IPS DF 6.9 (cell line): ENCODE measurements at regions not wholly inside any gene's neighbourhood (a gene's known extent, or its start where the extent isn't known, plus 50 kb on each side); places are given as distances from the start of the nearest gene placed in this dataset.
"Not testable (repeated sequence)": the region's sequence is repeated elsewhere in the genome, so short reads cannot be mapped to it uniquely, and the experiment has no call there.

ENCODE experiments used
- DNase-seq: peaks from one replicate; pipeline ENCODE4 v3.0.0-alpha.2; 2013; ENCODE audit warnings: low read depth, low spot score
- H3K27ac ChIP-seq: one replicate; pipeline ENCODE4 v1.5.1; 2013; ENCODE audit warnings: low read length, control low read depth
- H3K27me3 ChIP-seq: 2 replicates; pipeline ENCODE4 v1.6.1; 2013; ENCODE audit warnings: mild to moderate bottlenecking, low read length; ENCODE audit not compliant: control insufficient read depth, insufficient read depth
- H3K36me3 ChIP-seq: 2 replicates; pipeline ENCODE4 v1.6.1; 2013; ENCODE audit warnings: low read length; ENCODE audit not compliant: control insufficient read depth, insufficient read depth
- H3K4me1 ChIP-seq: 2 replicates; pipeline ENCODE4 v1.6.1; 2013; ENCODE audit warnings: low read length; ENCODE audit not compliant: control insufficient read depth, insufficient read depth
- H3K4me3 ChIP-seq: 2 replicates; pipeline ENCODE4 v1.5.1; 2013; ENCODE audit warnings: mild to moderate bottlenecking, low read length
- H3K9me3 ChIP-seq: 2 replicates; pipeline ENCODE4 v1.6.1; 2013; ENCODE audit warnings: low read length, inconsistent platforms; ENCODE audit not compliant: control insufficient read depth, insufficient read depth
- WGBS: extraction: QIAGEN DNeasy Blood & Tissue Kit; methylation state at CpG from one replicate; pipeline ENCODE4 v1.1.7; 2013; ENCODE audit warnings: mixed read lengths, missing lambda C conversion rate; ENCODE audit not compliant: insufficient read length, insufficient coverage; 5-methylcytosine and 5-hydroxymethylcytosine counted together

DNA sequence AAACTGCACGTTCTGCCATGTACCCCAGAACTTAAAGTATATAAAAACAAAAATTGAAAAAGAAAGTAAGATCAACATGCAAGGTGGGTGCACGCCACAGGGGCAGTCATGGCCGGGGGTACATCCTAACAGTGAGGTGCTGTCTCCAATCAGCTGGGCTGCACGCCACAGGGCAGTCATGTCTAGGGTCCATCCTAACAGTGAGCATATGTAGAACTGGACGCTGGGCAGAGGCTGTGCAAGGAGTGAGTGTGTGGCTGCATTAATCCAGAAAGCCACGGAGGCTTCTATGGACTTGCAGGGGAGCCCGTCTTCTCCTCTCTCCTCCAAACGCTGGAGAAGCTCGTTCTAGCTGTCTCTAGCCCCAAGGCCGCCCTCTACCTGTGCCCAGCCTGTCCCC, 1105.0 kb downstream of the BRD1 start:
- Histone ChIP-seq H3K9me3 (peaks cover 19% of the 10 kb centered on the region), H3K36me3 (no peaks in the 10 kb centered on the region), H3K27ac (no peak overlapping the region), H3K4me1 (no peaks in the 10 kb centered on the region), H3K4me3 (no peak overlapping the region), H3K27me3 (no peaks in the 10 kb centered on the region)
- DNase-seq = no peak
- WGBS = no CpG with 5 or more reads among the region's 10 CpGs

- WGBS = no CpG with 5 or more reads among the region's 3 CpGs
- Histone ChIP-seq H3K4me1 (no peaks in the 10 kb centered on the region), H3K27me3 (no peaks in the 10 kb centered on the region), H3K36me3 (no peaks in the 10 kb centered on the region), H3K4me3 (no peak overlapping the region), H3K27ac (no peak overlapping the region), H3K9me3 (peaks cover 19% of the 10 kb centered on the region)
- DNase-seq = no peak
These were observed 1106.3 kb downstream of the BRD1 start for GRCh38 chr22:48721395-48721669.

- WGBS = no CpG with 5 or more reads among the region's 20 CpGs
- Histone ChIP-seq H3K36me3 (no peaks in the 10 kb centered on the region), H3K4me3 (no peak overlapping the region), H3K27me3 (no peaks in the 10 kb centered on the region), H3K27ac (no peak overlapping the region), H3K9me3 (peaks cover 19% of the 10 kb centered on the region), H3K4me1 (no peaks in the 10 kb centered on the region)
- no peak for DNase-seq
These were observed 1106.8 kb downstream of the BRD1 start for GRCh38 chr22:48720662-48721394.

GRCh38 chr22:48719978-48720661, 1107.6 kb downstream of the BRD1 start:
- peaks cover 20% of the 10 kb centered on the region for H3K9me3 ChIP-seq
- no peak for DNase-seq
- H3K27ac ChIP-seq = no peak overlapping the region
- H3K4me3 ChIP-seq = no peak overlapping the region
- no peaks in the 10 kb centered on the region for H3K4me1 ChIP-seq
- no peaks in the 10 kb centered on the region for H3K36me3 ChIP-seq
- no CpG with 5 or more reads among the region's 23 CpGs for WGBS
- no peaks in the 10 kb centered on the region for H3K27me3 ChIP-seq

DNA sequence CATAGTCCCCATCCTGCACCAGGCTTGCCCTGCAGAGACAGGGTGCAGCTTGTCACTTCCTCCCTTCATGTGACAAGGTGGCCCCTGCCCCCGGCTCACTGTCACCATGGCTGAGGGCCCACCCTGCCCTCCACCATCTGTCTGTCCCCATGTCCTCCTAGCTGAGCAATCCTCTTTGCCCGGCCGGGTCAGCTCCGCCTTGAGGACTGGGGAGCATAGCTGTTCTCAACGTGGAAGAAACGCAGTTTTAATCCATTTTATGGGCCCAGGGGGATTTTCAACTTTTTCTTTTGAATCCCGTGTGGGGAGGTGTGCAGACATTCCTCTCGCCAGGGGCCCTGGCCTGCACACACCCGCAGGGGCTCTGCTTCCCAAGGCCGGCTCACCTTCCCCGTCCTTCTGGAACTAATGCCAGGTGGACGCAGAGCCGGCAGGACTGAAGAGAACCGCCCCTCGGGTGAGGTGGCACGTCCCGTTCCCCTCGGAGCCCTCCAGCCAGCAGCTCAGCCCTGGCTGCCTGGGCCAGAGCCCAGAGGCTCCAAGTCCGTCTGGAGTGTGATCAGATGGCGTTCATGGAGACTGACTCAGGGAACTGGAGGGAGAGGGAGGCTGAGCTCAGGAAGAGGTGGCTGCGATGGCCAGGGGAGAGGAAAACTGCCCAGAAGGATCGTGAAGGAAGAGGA, 1108.7 kb downstream of the BRD1 start:
- Histone ChIP-seq H3K9me3 (peaks cover 21% of the 10 kb centered on the region), H3K27me3 (no peaks in the 10 kb centered on the region), H3K36me3 (no peaks in the 10 kb centered on the region), H3K27ac (no peak overlapping the region), H3K4me3 (no peak overlapping the region; the same call in 1 of the 2 replicates), H3K4me1 (no peaks in the 10 kb centered on the region)
- no peak for DNase-seq
- WGBS = no CpG with 5 or more reads among the region's 22 CpGs

- Histone ChIP-seq H3K36me3 (no peaks in the 10 kb centered on the region), H3K27ac (no peak overlapping the region), H3K9me3 (peaks cover 23% of the 10 kb centered on the region), H3K4me3 (no peak overlapping the region), H3K4me1 (no peaks in the 10 kb centered on the region), H3K27me3 (no peaks in the 10 kb centered on the region)
- no peak for DNase-seq
- no CpG with 5 or more reads among the region's 31 CpGs for WGBS
These were observed 1109.5 kb downstream of the BRD1 start for GRCh38 chr22:48717883-48718817.

GRCh38 chr22:48717076-48717810, 1110.4 kb downstream of the BRD1 start:
- WGBS = no CpG with 5 or more reads among the region's 24 CpGs
- no peaks in the 10 kb centered on the region for H3K27me3 ChIP-seq
- no peak overlapping the region for H3K4me3 ChIP-seq
- H3K27ac ChIP-seq = no peak overlapping the region
- DNase-seq = no peak
- peaks cover 26% of the 10 kb centered on the region for H3K9me3 ChIP-seq
- no peaks in the 10 kb centered on the region for H3K36me3 ChIP-seq
- no peaks in the 10 kb centered on the region for H3K4me1 ChIP-seq

GRCh38 chr22:48716154-48716553, 1111.5 kb downstream of the BRD1 start:
- not testable (repeated sequence) for H3K4me3 ChIP-seq, H3K36me3 ChIP-seq, H3K27ac ChIP-seq, H3K4me1 ChIP-seq, DNase-seq, H3K27me3 ChIP-seq
- no CpG with 5 or more reads among the region's 3 CpGs for WGBS
- peaks cover 26% of the 10 kb centered on the region for H3K9me3 ChIP-seq

- H3K27me3 ChIP-seq = no peaks in the 10 kb centered on the region
- H3K27ac ChIP-seq = no peak overlapping the region
- peaks cover 30% of the 10 kb centered on the region for H3K9me3 ChIP-seq
- H3K36me3 ChIP-seq = no peaks in the 10 kb centered on the region
- no peak for DNase-seq
- H3K4me3 ChIP-seq = no peak overlapping the region
- WGBS = no CpG with 5 or more reads among the region's 4 CpGs
- no peaks in the 10 kb centered on the region for H3K4me1 ChIP-seq
These were observed 1112.2 kb downstream of the BRD1 start for GRCh38 chr22:48715511-48715910.
